ENCODE measurements at regions not wholly inside any gene's neighbourhood (a gene's known extent, or its start where the extent isn't known, plus 50 kb on each side); places are given as distances from the start of the nearest gene placed in this dataset.
A peak's percentile ranks its signal among the peaks of the same experiment; 100 is the strongest.

DNA sequence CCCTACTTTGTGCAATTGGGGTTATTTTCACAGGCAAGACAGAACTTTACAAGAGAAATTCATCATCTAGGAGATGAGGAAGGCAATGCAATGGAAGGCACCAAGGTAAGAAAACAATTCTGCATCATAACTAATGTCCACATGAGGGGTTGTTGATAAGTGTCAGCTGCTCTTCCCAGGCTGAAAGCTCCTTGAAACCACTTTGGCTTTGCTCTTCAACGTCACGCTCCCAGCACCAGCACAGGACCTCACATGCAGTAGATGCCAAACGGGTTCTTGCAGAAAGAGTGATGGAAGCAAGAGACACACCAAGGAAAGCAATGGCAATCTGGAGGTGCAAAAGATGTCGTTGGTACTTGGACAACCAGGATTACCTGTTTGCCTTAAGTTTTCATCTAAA, 485.5 kb downstream of the BCL11B start:
- TF ChIP-seq CTCF (conservative IDR thresholded peaks at IDR 0.05), result no peak
- H3K27ac ChIP-seq, result no peak overlapping the region

DNA sequence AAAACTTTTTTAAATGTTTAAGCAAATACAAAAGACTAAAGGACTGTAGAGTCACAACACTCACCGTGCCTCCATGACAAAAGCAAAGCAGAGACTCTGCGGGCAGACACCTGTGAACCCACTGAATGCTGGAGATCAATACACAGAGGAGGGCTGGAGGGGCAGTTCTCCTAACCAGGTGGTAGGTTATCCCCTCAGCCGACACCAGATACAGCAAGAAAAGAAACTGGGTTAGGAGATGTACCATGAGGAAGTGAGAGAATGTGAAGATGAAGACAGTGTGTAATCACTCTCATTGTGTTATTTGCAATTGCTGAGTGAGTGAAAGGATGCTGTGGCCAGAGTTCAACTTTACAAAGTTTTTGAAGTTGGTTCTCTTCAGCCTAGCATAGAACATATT, 480.3 kb downstream of the BCL11B start:
- no peak for TF ChIP-seq CTCF (conservative IDR thresholded peaks at IDR 0.05)
- H3K27ac ChIP-seq, result no peak overlapping the region

DNA sequence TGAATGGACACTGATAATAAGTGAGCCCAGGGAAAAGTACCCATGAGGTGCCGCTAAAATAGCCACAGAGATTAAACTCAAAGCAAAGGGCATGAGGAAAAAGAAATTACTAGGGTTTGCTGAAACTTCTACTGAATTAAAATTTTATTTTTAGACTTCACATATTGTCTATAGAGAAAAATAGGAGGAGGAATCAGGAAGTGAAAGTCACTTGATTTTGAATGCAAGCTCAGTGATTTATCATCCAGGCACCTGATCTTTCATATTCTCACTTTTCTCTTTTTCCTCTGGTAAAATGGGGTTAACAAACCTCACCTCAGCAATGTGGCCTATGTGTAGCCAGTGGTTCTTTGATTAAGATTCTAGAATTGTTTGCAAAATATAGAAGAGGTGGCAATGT, 479.8 kb downstream of the BCL11B start:
- no peak overlapping the region for H3K27ac ChIP-seq
- TF ChIP-seq CTCF (conservative IDR thresholded peaks at IDR 0.05), result no peak

DNA sequence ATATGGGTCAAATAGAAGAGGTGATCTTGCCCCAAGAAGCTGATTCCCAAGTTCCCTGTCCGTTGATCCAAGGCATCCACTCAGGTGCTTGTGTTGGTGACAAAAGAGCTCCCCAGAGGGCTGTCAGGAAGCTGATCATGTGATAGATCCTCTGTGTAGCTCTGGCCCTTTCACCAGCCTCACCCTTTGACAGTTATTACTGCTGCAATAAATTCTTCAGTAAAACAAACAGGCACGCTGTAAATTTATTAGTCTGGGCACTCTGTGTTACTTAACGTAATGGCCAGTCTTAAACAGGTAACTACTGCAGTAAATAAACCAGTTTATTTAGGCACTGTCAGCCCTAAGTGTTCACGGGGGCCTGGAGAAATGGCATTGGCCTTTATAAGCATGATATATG, 473.9 kb downstream of the BCL11B start:
- no peak for TF ChIP-seq CTCF (conservative IDR thresholded peaks at IDR 0.05)
- H3K27ac ChIP-seq, result peak overlapping the region; percentile 38

GRCh38 chr14:98799891-98800290, 472.1 kb downstream of the BCL11B start:
- no peak overlapping the region for H3K27ac ChIP-seq
- no peak for TF ChIP-seq CTCF (conservative IDR thresholded peaks at IDR 0.05)

DNA sequence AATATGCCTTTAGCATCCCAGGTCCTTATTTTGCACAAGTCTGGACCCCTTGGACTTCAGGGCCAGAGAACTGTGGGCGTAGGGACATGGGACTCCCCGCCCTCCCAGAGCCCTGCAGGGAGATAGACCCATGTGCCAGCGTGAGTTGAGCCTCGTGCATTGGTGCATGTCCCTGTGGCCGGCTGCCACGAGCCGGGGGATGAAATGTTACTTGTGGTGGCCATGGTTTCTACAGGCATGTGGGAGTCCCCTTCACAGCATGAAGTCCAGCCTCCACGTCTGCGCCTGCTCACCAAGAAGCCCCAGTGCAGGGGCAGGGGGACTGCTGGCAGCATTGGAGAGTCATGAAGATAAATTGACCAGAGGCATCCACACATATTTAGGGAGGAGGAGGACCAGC, 470.0 kb downstream of the BCL11B start:
- no peak for TF ChIP-seq CTCF (conservative IDR thresholded peaks at IDR 0.05)

GRCh38 chr14:98803196-98803595, 468.8 kb downstream of the BCL11B start:
- no peak for TF ChIP-seq CTCF (conservative IDR thresholded peaks at IDR 0.05)
- no peak overlapping the region for H3K27ac ChIP-seq

More for the DNA sequence above, 470.0 kb downstream of the BCL11B start:
- H3K27ac ChIP-seq, result no peak overlapping the region
